ENCODE measurements at regions not wholly inside any gene's neighbourhood (a gene's known extent, or its start where the extent isn't known, plus 50 kb on each side); places are given as distances from the start of the nearest gene placed in this dataset.

- TF ChIP-seq CTCF (conservative IDR thresholded peaks at IDR 0.05; ENCODE audit: low read depth, low read length) (no peak), MXI1 (IDR thresholded peaks at IDR 0.05; ENCODE audit: borderline replicate concordance, low read depth, low read length) (no peak), POLR2A (IDR thresholded peaks at IDR 0.05; ENCODE audit: low read depth, low read length) (no peak), RFX5 (IDR thresholded peaks at IDR 0.05; ENCODE audit: low read depth, low read length) (no peak), CEBPB (IDR thresholded peaks at IDR 0.05; ENCODE audit: low read depth, low read length) (no peak)
Measured at GRCh38 chr6:16979677-16980370, 122.0 kb upstream of the STMND1 start.
